CD4-positive, CD25-positive, alpha-beta regulatory T cell (primary cell): ENCODE measurements at regions not wholly inside any gene's neighbourhood (a gene's known extent, or its start where the extent isn't known, plus 50 kb on each side); places are given as distances from the start of the nearest gene placed in this dataset.

Experiments
- ATAC-seq, 2 donors: fragments of 150-1000 bp; cut with Tn5 transposase; one replicate each; pipeline ENCODE4 v1.10.0; 2021; ENCODE audit warnings: low read depth in 2 of 2, moderate number of reproducible peaks in 2 of 2, moderate library complexity in 1 of 2
- DNase-seq, 3 donors: peaks; one replicate each; pipeline versions ENCODE4 v3.0.0 to v3.0.0-alpha.2; 2012 to 2022; ENCODE audit warnings: mixed read lengths in 1 of 3
- H3K27ac ChIP-seq: one replicate; pipeline ENCODE4 v1.7.0; 2013; ENCODE audit warnings: mild to moderate bottlenecking, low read length; ENCODE audit not compliant: insufficient read depth, poor library complexity, severe bottlenecking
- H3K27me3 ChIP-seq: one replicate; pipeline ENCODE4 v1.7.0; 2013; ENCODE audit warnings: low read length; ENCODE audit not compliant: control insufficient read depth, insufficient read depth
- H3K36me3 ChIP-seq: one replicate; pipeline ENCODE4 v1.7.0; 2013; ENCODE audit warnings: mild to moderate bottlenecking, low read length, moderate library complexity; ENCODE audit not compliant: control insufficient read depth, insufficient read depth
- H3K4me1 ChIP-seq: 2 replicates; pipeline ENCODE4 v1.7.0; 2013; ENCODE audit warnings: mild to moderate bottlenecking, low read length; ENCODE audit not compliant: insufficient read depth, control insufficient read depth, poor library complexity, severe bottlenecking
- H3K4me3 ChIP-seq: one replicate; pipeline ENCODE4 v1.7.0; 2013; ENCODE audit warnings: low read depth, mild to moderate bottlenecking, low read length, moderate library complexity
- H3K9me3 ChIP-seq, 2 experiments: 1 replicate in 1 of 2; 2 replicates in 1 of 2; pipeline ENCODE4 v1.7.0; 2013; ENCODE audit warnings: low read length in 2 of 2, mild to moderate bottlenecking in 1 of 2, moderate library complexity in 1 of 2; ENCODE audit not compliant: control insufficient read depth in 2 of 2
- H3K27ac Mint-ChIP-seq, 3 donors: one replicate each; pipeline ENCODE4 v1.8.0; 2020 to 2022; ENCODE audit warnings: mild to moderate bottlenecking in 3 of 3, mixed read lengths in 3 of 3, moderate library complexity in 2 of 3
- H3K27me3 Mint-ChIP-seq: one replicate; pipeline ENCODE4 v1.8.0; 2022; ENCODE audit warnings: mild to moderate bottlenecking, mixed read lengths
- H3K36me3 Mint-ChIP-seq: one replicate; pipeline ENCODE4 v1.8.0; 2020; ENCODE audit warnings: mixed read lengths
- H3K4me1 Mint-ChIP-seq, 4 donors: one replicate each; pipeline ENCODE4 v1.8.0; 2020 to 2022; ENCODE audit warnings: mixed read lengths in 4 of 4, mild to moderate bottlenecking in 1 of 4
- H3K4me3 Mint-ChIP-seq, 4 donors: one replicate each; pipeline ENCODE4 v1.8.0; 2020 to 2022; ENCODE audit warnings: mild to moderate bottlenecking in 4 of 4, mixed read lengths in 4 of 4, moderate library complexity in 3 of 4
- H3K9me3 Mint-ChIP-seq, 7 donors: one replicate each; pipeline ENCODE4 v1.8.0; 2020 to 2022; ENCODE audit warnings: mixed read lengths in 7 of 7, mild to moderate bottlenecking in 3 of 7, moderate library complexity in 2 of 7

GRCh38 chr11:112555491-112556364 is 295.1 kb upstream of the PLET1 start:
- Mint-ChIP-seq H3K27ac (peak overlapping the region in 1 of 3 donors; percentile 13), H3K4me1 (no peaks in the 10 kb centered on the region), H3K27me3 (peaks cover 9% of the 10 kb centered on the region), H3K36me3 (peaks cover 4% of the 10 kb centered on the region), H3K4me3 (no peak overlapping the region), H3K9me3 (no peaks in the 10 kb centered on the region)
- DNase-seq (peak; percentile 27 to 55 (median 46)), ATAC-seq (peak; percentile 43 to 50)
- no peaks in the 10 kb centered on the region for H3K9me3 ChIP-seq
- no peaks in the 10 kb centered on the region for H3K4me1 ChIP-seq
- H3K36me3 ChIP-seq = no peaks in the 10 kb centered on the region
- H3K27ac ChIP-seq = no peak overlapping the region
- H3K27me3 ChIP-seq = peaks cover 2% of the 10 kb centered on the region
- no peak overlapping the region for H3K4me3 ChIP-seq

- H3K36me3 ChIP-seq = no peaks in the 10 kb centered on the region
- no peaks in the 10 kb centered on the region for H3K4me1 ChIP-seq
- no peak overlapping the region for H3K4me3 Mint-ChIP-seq
- no peak overlapping the region for H3K27ac ChIP-seq
- ATAC-seq (no peak), DNase-seq (no peak)
- no peak overlapping the region for H3K4me3 ChIP-seq
- H3K36me3 Mint-ChIP-seq = no peaks in the 10 kb centered on the region
- H3K4me1 Mint-ChIP-seq = no peaks in the 10 kb centered on the region
- H3K27me3 ChIP-seq = no peaks in the 10 kb centered on the region
- peaks cover 0 to 1% (median 0%) of the 10 kb centered on the region in 7 donors for H3K9me3 Mint-ChIP-seq
- no peak overlapping the region for H3K27ac Mint-ChIP-seq
- no peaks in the 10 kb centered on the region for H3K9me3 ChIP-seq
- H3K27me3 Mint-ChIP-seq = peaks cover 4% of the 10 kb centered on the region
These were observed 298.0 kb upstream of the PLET1 start for GRCh38 chr11:112558691-112559090.

GRCh38 chr11:112563808-112564207 is 303.1 kb upstream of the PLET1 start:
- H3K27ac ChIP-seq = no peak overlapping the region
- H3K9me3 Mint-ChIP-seq = peaks cover 0 to 1% (median 0%) of the 10 kb centered on the region in 7 donors
- H3K4me3 ChIP-seq = no peak overlapping the region
- H3K4me1 Mint-ChIP-seq = no peaks in the 10 kb centered on the region
- peaks cover 2% of the 10 kb centered on the region for H3K27me3 ChIP-seq
- H3K36me3 ChIP-seq = no peaks in the 10 kb centered on the region
- H3K36me3 Mint-ChIP-seq = no peaks in the 10 kb centered on the region
- H3K4me1 ChIP-seq = no peaks in the 10 kb centered on the region
- H3K27me3 Mint-ChIP-seq = peaks cover 4% of the 10 kb centered on the region
- no peak overlapping the region for H3K27ac Mint-ChIP-seq
- H3K4me3 Mint-ChIP-seq = no peak overlapping the region
- H3K9me3 ChIP-seq = no peaks in the 10 kb centered on the region
- no peak for ATAC-seq
- DNase-seq = no peak

- H3K9me3 ChIP-seq = no peaks in the 10 kb centered on the region
- Mint-ChIP-seq H3K4me3 (no peak overlapping the region), H3K27me3 (peaks cover 6% of the 10 kb centered on the region), H3K9me3 (peaks cover 0 to 1% (median 0%) of the 10 kb centered on the region in 7 donors), H3K36me3 (no peaks in the 10 kb centered on the region), H3K4me1 (no peaks in the 10 kb centered on the region), H3K27ac (no peak overlapping the region)
- ATAC-seq (no peak), DNase-seq (no peak)
- no peaks in the 10 kb centered on the region for H3K36me3 ChIP-seq
- H3K4me1 ChIP-seq = no peaks in the 10 kb centered on the region
- H3K27ac ChIP-seq = no peak overlapping the region
- H3K4me3 ChIP-seq = no peak overlapping the region
- H3K27me3 ChIP-seq = peaks cover 2% of the 10 kb centered on the region
These were observed 303.7 kb upstream of the PLET1 start for GRCh38 chr11:112564228-112564955.

- H3K27me3 Mint-ChIP-seq = peaks cover 6% of the 10 kb centered on the region
- Histone ChIP-seq H3K36me3 (no peaks in the 10 kb centered on the region), H3K9me3 (no peaks in the 10 kb centered on the region), H3K4me1 (no peaks in the 10 kb centered on the region), H3K27me3 (peaks cover 2% of the 10 kb centered on the region), H3K4me3 (no peak overlapping the region), H3K27ac (no peak overlapping the region)
- no peaks in the 10 kb centered on the region for H3K4me1 Mint-ChIP-seq
- ATAC-seq (no peak), DNase-seq (no peak)
- H3K27ac Mint-ChIP-seq = no peak overlapping the region
- no peak overlapping the region for H3K4me3 Mint-ChIP-seq
- H3K9me3 Mint-ChIP-seq = peaks cover 0 to 1% (median 0%) of the 10 kb centered on the region in 7 donors
- H3K36me3 Mint-ChIP-seq = no peaks in the 10 kb centered on the region
These were observed 304.9 kb upstream of the PLET1 start for GRCh38 chr11:112565551-112565950.

- Histone ChIP-seq H3K4me3 (no peak overlapping the region), H3K4me1 (no peaks in the 10 kb centered on the region), H3K27ac (no peak overlapping the region), H3K27me3 (peaks cover 2% of the 10 kb centered on the region), H3K9me3 (no peaks in the 10 kb centered on the region), H3K36me3 (no peaks in the 10 kb centered on the region)
- ATAC-seq (no peak), DNase-seq (no peak)
- Mint-ChIP-seq H3K4me3 (no peak overlapping the region), H3K27ac (no peak overlapping the region), H3K36me3 (no peaks in the 10 kb centered on the region), H3K27me3 (peaks cover 6% of the 10 kb centered on the region), H3K9me3 (peaks cover 0 to 1% (median 0%) of the 10 kb centered on the region in 7 donors), H3K4me1 (no peaks in the 10 kb centered on the region)
These were observed 305.5 kb upstream of the PLET1 start for GRCh38 chr11:112566124-112566523.

- peaks cover 2% of the 10 kb centered on the region for H3K27me3 ChIP-seq
- no peak overlapping the region for H3K4me3 Mint-ChIP-seq
- peaks cover 0 to 1% (median 0%) of the 10 kb centered on the region in 7 donors for H3K9me3 Mint-ChIP-seq
- H3K9me3 ChIP-seq = no peaks in the 10 kb centered on the region
- no peaks in the 10 kb centered on the region for H3K36me3 ChIP-seq
- no peak overlapping the region for H3K4me3 ChIP-seq
- ATAC-seq (no peak), DNase-seq (no peak)
- no peaks in the 10 kb centered on the region for H3K4me1 Mint-ChIP-seq
- H3K27me3 Mint-ChIP-seq = peaks cover 15% of the 10 kb centered on the region
- H3K36me3 Mint-ChIP-seq = no peaks in the 10 kb centered on the region
- no peaks in the 10 kb centered on the region for H3K4me1 ChIP-seq
- H3K27ac Mint-ChIP-seq = no peak overlapping the region
- no peak overlapping the region for H3K27ac ChIP-seq
These were observed 309.7 kb upstream of the PLET1 start for GRCh38 chr11:112570333-112570732.
